SK-N-SH (cell line): ENCODE measurements at regions not wholly inside any gene's neighbourhood (a gene's known extent, or its start where the extent isn't known, plus 50 kb on each side); places are given as distances from the start of the nearest gene placed in this dataset.

Experiments used
- CTCF ChIA-PET: fragments of 300-600, 350-600 bp; formaldehyde crosslinking; extraction: SDS; loops from one replicate; lab custom pipeline; 2021; lab: Yijun Ruan, JAX
- POLR2A ChIA-PET: fragments of 350-600 bp; sonication (Branson Sonifier 250); formaldehyde crosslinking; extraction: SDS; loops from one replicate; lab custom pipeline; 2020; ENCODE audit warnings: antibody characterized with exemption, inconsistent platforms; lab: Yijun Ruan, JAX
- DNase-seq: peaks from one replicate; pipeline ENCODE4 v3.0.0; 2012
- H2AFZ ChIP-seq: fragments of 200-600 bp; sonication (generic); 2 replicates; pipeline ENCODE4 v1.8.1; 2016; ENCODE audit warnings: antibody characterized with exemption, mild to moderate bottlenecking, low read depth
- H3F3A ChIP-seq: fragments of 200-600 bp; sonication (generic); replicated peaks from 2 replicates; pipeline ENCODE3; 2016; ENCODE audit warnings: antibody characterized with exemption, mild to moderate bottlenecking; ENCODE audit not compliant: insufficient read depth
- H3K27ac ChIP-seq, 2 experiments: fragments of 200-500 bp in 1 of 2; fragments of 200-600 bp in 1 of 2; sonication (Bioruptor generic) in 1 of 2; sonication (generic), shearing (Covaris generic) in 1 of 2; 2 replicates each; pipeline versions ENCODE4 v1.5.1 to v1.6.1; 2014 to 2016; ENCODE audit warnings: low read depth in 2 of 2, inconsistent platforms in 1 of 2, low read length in 1 of 2, mild to moderate bottlenecking in 1 of 2, mixed read lengths in 1 of 2
- H3K27me3 ChIP-seq: fragments of 200-600 bp; sonication (generic), shearing (Covaris generic); 2 replicates; pipeline ENCODE4 v1.6.1; 2016; ENCODE audit warnings: mixed run types; ENCODE audit not compliant: insufficient read depth
- H3K36me3 ChIP-seq, 2 experiments: fragments of 200-500 bp in 1 of 2; fragments of 200-600 bp in 1 of 2; sonication (Bioruptor generic) in 1 of 2; sonication (generic) in 1 of 2; replicated peaks in 1 of 2; 2 replicates each; pipeline versions ENCODE3 to v1.5.1; 2014 to 2016; ENCODE audit warnings: low read length in 1 of 2, mild to moderate bottlenecking in 1 of 2; ENCODE audit not compliant: insufficient read depth in 2 of 2, control insufficient read depth in 1 of 2
- H3K4me1 ChIP-seq, 2 experiments: fragments of 200-500 bp in 1 of 2; fragments of 200-600 bp in 1 of 2; sonication (Bioruptor generic) in 1 of 2; sonication (generic), shearing (Covaris generic) in 1 of 2; 2 replicates each; pipeline versions ENCODE4 v1.5.1 to v1.6.1; 2014 to 2016; ENCODE audit warnings: low read depth in 1 of 2, low read length in 1 of 2, mixed run types in 1 of 2; ENCODE audit not compliant: insufficient read depth in 2 of 2, control insufficient read depth in 1 of 2
- H3K4me2 ChIP-seq: fragments of 200-600 bp; sonication (generic), shearing (Covaris generic); 2 replicates; pipeline ENCODE4 v1.6.1; 2017; ENCODE audit warnings: mixed run types
- H3K4me3 ChIP-seq, 2 experiments: fragments of 200-500 bp in 1 of 2; fragments of 200-600 bp in 1 of 2; sonication (Bioruptor generic) in 1 of 2; sonication (generic), shearing (Covaris generic) in 1 of 2; 2 replicates each; pipeline versions ENCODE4 v1.5.1 to v1.8.1; 2014 to 2016; ENCODE audit warnings: low read depth in 2 of 2, inconsistent platforms in 1 of 2, low read length in 1 of 2, mild to moderate bottlenecking in 1 of 2, mixed read lengths in 1 of 2, moderate library complexity in 1 of 2
- H3K79me2 ChIP-seq: fragments of 200-600 bp; sonication (generic); 2 replicates; pipeline ENCODE4 v1.8.1; 2017; ENCODE audit warnings: mild to moderate bottlenecking; ENCODE audit not compliant: insufficient read depth
- H3K9ac ChIP-seq: fragments of 200-600 bp; sonication (generic); 2 replicates; pipeline ENCODE4 v1.6.1; 2017; ENCODE audit warnings: mixed run types
- H3K9me2 ChIP-seq: fragments of 200-600 bp; sonication (generic); 2 replicates; pipeline ENCODE4 v1.6.1; 2017; ENCODE audit warnings: mixed run types
- H3K9me3 ChIP-seq: fragments of 200-600 bp; sonication (generic); 2 replicates; pipeline ENCODE4 v1.6.1; 2017; ENCODE audit warnings: mixed run types, mild to moderate bottlenecking, moderate library complexity
- H4K20me1 ChIP-seq: fragments of 200-600 bp; sonication (generic); 2 replicates; pipeline ENCODE4 v1.6.1; 2017; ENCODE audit warnings: mild to moderate bottlenecking, mixed run types; ENCODE audit not compliant: insufficient read depth
- ELF1 ChIP-seq: IDR thresholded peaks from 2 replicates; pipeline ENCODE4 v1.4.0; 2012
- EP300 ChIP-seq, 2 experiments: IDR thresholded peaks; 2 replicates each; pipeline versions ENCODE4 v1.4.0 to v1.6.1; 2012; ENCODE audit warnings: borderline replicate concordance in 1 of 2, low read depth in 1 of 2, low read length in 1 of 2
- FOSL2 ChIP-seq: IDR thresholded peaks from 2 replicates; pipeline ENCODE4 v1.4.0; 2012; ENCODE audit warnings: low read depth, mild to moderate bottlenecking, moderate library complexity, borderline replicate concordance
- FOXM1 ChIP-seq: IDR thresholded peaks from 2 replicates; pipeline ENCODE4 v1.4.0; 2012; ENCODE audit warnings: low read depth, mild to moderate bottlenecking
- GABPA ChIP-seq: IDR thresholded peaks from 2 replicates; pipeline ENCODE4 v1.4.0; 2012; ENCODE audit warnings: low read depth, mild to moderate bottlenecking
- GATA2 ChIP-seq: sonication (generic); formaldehyde crosslinking; IDR thresholded peaks from 2 replicates; pipeline ENCODE4 v1.5.0; 2020; ENCODE audit warnings: mild to moderate bottlenecking, missing genetic modification reagents
- IRF3 ChIP-seq: fragments of 150-350 bp; IDR thresholded peaks from 2 replicates; pipeline ENCODE4 v1.6.1; 2016; ENCODE audit warnings: mild to moderate bottlenecking, low read depth, low read length
- MAX ChIP-seq: IDR thresholded peaks from 2 replicates; pipeline ENCODE4 v1.4.0; 2012; ENCODE audit warnings: low read depth
- MEF2A ChIP-seq: IDR thresholded peaks from 2 replicates; pipeline ENCODE4 v1.4.0; 2012; ENCODE audit warnings: low read depth, borderline replicate concordance
- NRF1 ChIP-seq: IDR thresholded peaks from 2 replicates; pipeline ENCODE4 v1.6.1; 2012; ENCODE audit warnings: low read depth, mild to moderate bottlenecking, low read length
- RCOR1 ChIP-seq: fragments of 150-350 bp; IDR thresholded peaks from 2 replicates; pipeline ENCODE4 v1.6.1; 2017; ENCODE audit warnings: antibody characterized with exemption, low read length
- SIN3A ChIP-seq: IDR thresholded peaks from 2 replicates; pipeline ENCODE4 v1.6.1; 2012; ENCODE audit warnings: low read depth, mild to moderate bottlenecking, low read length, moderate library complexity, borderline replicate concordance
- SMC3 ChIP-seq: IDR thresholded peaks from 2 replicates; pipeline ENCODE4 v1.6.1; 2012; ENCODE audit warnings: low read depth, low read length, improper control_type of control experiment
- TEAD4 ChIP-seq: IDR thresholded peaks from 2 replicates; pipeline ENCODE4 v1.4.0; 2012; ENCODE audit warnings: mild to moderate bottlenecking, borderline replicate concordance; ENCODE audit not compliant: insufficient read depth
- YY1 ChIP-seq: IDR thresholded peaks from 2 replicates; pipeline ENCODE4 v1.4.0; 2012; ENCODE audit warnings: low read depth, mild to moderate bottlenecking
- WGBS: methylation state at CpG from one replicate; pipeline ENCODE4 v1.1.6; 2017; ENCODE audit warnings: low lambda C conversion rate; 5-methylcytosine and 5-hydroxymethylcytosine counted together
- TF ChIP-seq, protein P1 (sequence below): fragments of 150-350 bp; IDR thresholded peaks from 2 replicates; pipeline ENCODE4 v1.6.1; 2017; ENCODE audit warnings: antibody characterized with exemption, low read length, low read depth, borderline replicate concordance

GRCh38 chr3:104180906-104181305 lies 1185.8 kb upstream of the ALCAM start:
- no peaks in the 10 kb centered on the region for H3K36me3 ChIP-seq
- no peaks in the 10 kb centered on the region; a peak in 1 of 4 replicates for H3K4me1 ChIP-seq
- no peaks in the 10 kb centered on the region for H3K79me2 ChIP-seq
- 48% methylated on average over 1 of the region's 1 CpG for WGBS
- no peak for TF ChIP-seq NRF1
- TF ChIP-seq FOXM1 = no peak
- TF ChIP-seq IRF3 = no peak
- no peak for TF ChIP-seq EP300 (IDR thresholded peaks at IDR 0.05; ENCODE audit: borderline replicate concordance in 1 of 2, low read depth in 1 of 2, low read length in 1 of 2)
- no peak for TF ChIP-seq GATA2 (CRISPR knock-in tag)
- TF ChIP-seq SIN3A = no peak
- TF ChIP-seq MAX = no peak
- no peak for TF ChIP-seq SMC3
- TF ChIP-seq, protein P1, sequence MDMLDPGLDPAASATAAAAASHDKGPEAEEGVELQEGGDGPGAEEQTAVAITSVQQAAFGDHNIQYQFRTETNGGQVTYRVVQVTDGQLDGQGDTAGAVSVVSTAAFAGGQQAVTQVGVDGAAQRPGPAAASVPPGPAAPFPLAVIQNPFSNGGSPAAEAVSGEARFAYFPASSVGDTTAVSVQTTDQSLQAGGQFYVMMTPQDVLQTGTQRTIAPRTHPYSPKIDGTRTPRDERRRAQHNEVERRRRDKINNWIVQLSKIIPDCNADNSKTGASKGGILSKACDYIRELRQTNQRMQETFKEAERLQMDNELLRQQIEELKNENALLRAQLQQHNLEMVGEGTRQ = no peak
- TF ChIP-seq FOSL2 = no peak
- no peak for TF ChIP-seq ELF1
- TF ChIP-seq GABPA = no peak
- TF ChIP-seq RCOR1 = no peak
- H3K9ac ChIP-seq = no peak overlapping the region
- no peaks in the 10 kb centered on the region for H4K20me1 ChIP-seq
- no peak overlapping the region for H3K4me3 ChIP-seq
- no peaks in the 10 kb centered on the region; the same call in 1 of the 2 replicates for H3K9me2 ChIP-seq
- H3K9me3 ChIP-seq = no peaks in the 10 kb centered on the region
- H3K4me2 ChIP-seq = no peak overlapping the region
- H2AFZ ChIP-seq = no peak overlapping the region
- H3K27me3 ChIP-seq = no peaks in the 10 kb centered on the region
- DNase-seq = no peak
- ChIA-PET CTCF (no interaction called here), POLR2A (no interaction called here)
- H3K27ac ChIP-seq = no peak overlapping the region
- H3F3A ChIP-seq = no peaks in the 10 kb centered on the region

DNA sequence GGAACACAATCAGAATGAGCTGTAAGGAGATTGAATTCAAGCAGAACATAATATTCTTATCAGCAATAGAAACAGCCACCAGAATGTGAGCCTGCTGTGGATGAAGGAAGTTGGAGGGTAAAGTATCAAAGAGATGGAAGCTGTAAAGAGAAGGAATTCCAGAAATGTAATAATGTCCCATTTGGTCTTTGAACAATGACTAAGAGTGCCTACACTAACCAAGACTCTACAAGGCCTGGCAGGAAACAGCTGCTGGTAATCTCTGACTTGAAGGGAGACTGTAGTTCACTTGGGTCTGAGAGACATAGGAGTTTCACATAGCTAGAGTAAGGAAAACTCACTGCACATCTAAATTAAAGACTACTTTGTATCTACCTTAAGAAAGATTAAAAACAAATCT lies 1176.0 kb upstream of the ALCAM start:
- no peaks in the 10 kb centered on the region for H3K9me3 ChIP-seq
- no peak overlapping the region for H3K9ac ChIP-seq
- ChIA-PET CTCF (no interaction called here), POLR2A (no interaction called here)
- H3K27ac ChIP-seq = no peak overlapping the region
- no peak overlapping the region for H3K4me2 ChIP-seq
- no peaks in the 10 kb centered on the region for H3F3A ChIP-seq
- no peaks in the 10 kb centered on the region; a peak in 1 of 4 replicates for H3K4me1 ChIP-seq
- no peaks in the 10 kb centered on the region for H3K79me2 ChIP-seq
- no peaks in the 10 kb centered on the region for H4K20me1 ChIP-seq
- H3K27me3 ChIP-seq = no peaks in the 10 kb centered on the region
- TF ChIP-seq SIN3A (no peak), TEAD4 (no peak), MEF2A (no peak), YY1 (no peak), IRF3 (no peak)
- no peak for DNase-seq
- no peak overlapping the region for H2AFZ ChIP-seq
- no peaks in the 10 kb centered on the region for H3K9me2 ChIP-seq
- no peak overlapping the region for H3K4me3 ChIP-seq
- H3K36me3 ChIP-seq = no peaks in the 10 kb centered on the region
